ENCODE measurements at regions not wholly inside any gene's neighbourhood (a gene's known extent, or its start where the extent isn't known, plus 50 kb on each side); places are given as distances from the start of the nearest gene placed in this dataset.

DNA sequence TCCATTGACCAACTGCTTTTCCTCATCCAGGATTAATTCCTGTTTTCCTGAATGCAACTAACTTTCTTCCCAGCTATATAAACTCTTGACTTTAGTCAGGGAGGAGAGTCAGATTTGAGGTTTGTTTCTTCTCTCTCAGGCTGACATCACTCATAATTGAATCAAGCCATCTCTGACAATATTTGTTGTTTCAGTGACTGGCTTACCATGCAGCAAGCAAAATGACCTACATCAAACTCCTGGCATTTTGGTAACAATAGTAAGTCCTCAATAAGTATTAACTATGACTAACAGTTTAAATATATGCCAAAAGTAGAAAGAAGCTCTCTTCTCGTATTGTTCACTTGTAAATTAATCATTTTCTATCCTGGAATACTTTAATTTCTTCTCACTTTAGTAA is 625.7 kb upstream of the KCND2 start:
- TF ChIP-seq CTCF (optimal IDR thresholded peaks at IDR 0.05 in 1 of 3, IDR thresholded peaks at IDR 0.05 in 1 of 3, conservative IDR thresholded peaks at IDR 0.05 in 1 of 3; ENCODE audit: extremely low read depth in 1 of 3, insufficient read depth in 2 of 3, low read length in 3 of 3) = no peak
- no peak for TF ChIP-seq EZH2 (IDR thresholded peaks at IDR 0.05; ENCODE audit: low read length)

Measured in keratinocyte (primary cell).